8988T (cell line): ENCODE measurements at regions not wholly inside any gene's neighbourhood (a gene's known extent, or its start where the extent isn't known, plus 50 kb on each side); places are given as distances from the start of the nearest gene placed in this dataset.

ENCODE experiments used
- DNase-seq: peaks from one replicate; pipeline ENCODE4 v3.0.0; 2011

DNA sequence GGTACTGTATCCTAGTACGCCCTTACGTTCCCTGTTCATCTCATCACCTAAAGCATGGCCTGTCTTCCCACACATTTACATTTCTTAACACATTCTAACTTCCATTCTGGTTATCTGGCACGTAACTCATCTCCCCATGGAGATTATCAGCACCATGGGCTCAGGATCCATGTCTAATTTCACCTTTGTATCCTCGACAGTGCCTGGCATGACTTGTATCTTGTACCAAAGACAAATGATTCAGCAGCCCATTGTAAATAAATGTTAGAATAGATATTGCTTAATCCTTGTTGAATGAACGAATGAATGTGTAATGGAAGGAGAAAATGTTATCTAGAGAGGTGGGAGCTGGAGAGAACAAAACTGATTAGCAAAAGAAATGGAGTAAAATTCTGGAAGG is 69.7 kb upstream of the TPM1 start:
- DNase-seq: no peak

DNA sequence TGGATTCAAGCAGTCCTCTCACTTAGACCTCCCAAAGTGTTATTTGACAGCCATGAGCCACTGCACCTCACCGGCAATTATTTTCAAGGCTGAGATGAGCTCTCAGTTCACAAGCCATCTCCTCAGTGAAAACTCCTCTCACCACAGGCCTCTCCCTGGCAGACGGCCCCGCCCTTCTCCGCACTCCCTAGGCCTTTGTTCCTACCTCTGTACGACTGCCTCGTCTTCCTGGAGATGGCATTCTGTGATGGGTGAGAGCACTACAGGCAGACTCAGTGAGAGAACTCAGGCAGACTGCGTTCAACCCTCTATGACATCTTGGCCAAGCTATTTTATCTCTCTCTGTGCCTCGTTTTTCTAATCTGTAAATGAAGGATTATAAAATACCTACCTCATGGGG is 67.0 kb upstream of the TPM1 start:
- DNase-seq: no peak

DNA sequence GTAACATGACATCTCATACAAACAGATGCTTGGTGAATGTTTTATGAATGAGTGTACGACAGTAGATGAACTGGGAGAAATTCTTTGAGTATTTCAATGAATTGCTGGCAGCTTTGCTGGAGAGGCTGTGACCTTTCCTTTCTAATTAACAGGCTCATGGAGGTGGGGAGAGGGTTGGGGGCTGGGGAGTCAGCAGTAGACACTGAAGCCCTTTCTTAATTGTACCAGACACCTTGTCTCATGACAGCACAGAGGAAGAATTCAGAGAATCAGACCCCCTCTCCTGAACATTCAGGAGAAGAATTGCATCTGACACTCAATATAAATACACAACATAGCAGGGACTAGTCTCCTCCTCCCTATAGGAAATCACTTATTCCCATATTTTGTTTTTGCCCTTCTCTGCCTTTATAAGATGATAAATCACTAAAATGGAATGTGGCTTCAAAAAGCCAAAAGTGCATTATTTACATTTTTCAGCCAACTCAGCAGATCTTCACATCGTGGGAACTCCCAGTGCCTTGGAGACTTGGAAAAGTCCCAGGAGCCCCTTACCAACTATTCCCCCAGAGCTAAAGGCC is 66.2 kb upstream of the TPM1 start:
- peak; percentile 28 for DNase-seq

DNA sequence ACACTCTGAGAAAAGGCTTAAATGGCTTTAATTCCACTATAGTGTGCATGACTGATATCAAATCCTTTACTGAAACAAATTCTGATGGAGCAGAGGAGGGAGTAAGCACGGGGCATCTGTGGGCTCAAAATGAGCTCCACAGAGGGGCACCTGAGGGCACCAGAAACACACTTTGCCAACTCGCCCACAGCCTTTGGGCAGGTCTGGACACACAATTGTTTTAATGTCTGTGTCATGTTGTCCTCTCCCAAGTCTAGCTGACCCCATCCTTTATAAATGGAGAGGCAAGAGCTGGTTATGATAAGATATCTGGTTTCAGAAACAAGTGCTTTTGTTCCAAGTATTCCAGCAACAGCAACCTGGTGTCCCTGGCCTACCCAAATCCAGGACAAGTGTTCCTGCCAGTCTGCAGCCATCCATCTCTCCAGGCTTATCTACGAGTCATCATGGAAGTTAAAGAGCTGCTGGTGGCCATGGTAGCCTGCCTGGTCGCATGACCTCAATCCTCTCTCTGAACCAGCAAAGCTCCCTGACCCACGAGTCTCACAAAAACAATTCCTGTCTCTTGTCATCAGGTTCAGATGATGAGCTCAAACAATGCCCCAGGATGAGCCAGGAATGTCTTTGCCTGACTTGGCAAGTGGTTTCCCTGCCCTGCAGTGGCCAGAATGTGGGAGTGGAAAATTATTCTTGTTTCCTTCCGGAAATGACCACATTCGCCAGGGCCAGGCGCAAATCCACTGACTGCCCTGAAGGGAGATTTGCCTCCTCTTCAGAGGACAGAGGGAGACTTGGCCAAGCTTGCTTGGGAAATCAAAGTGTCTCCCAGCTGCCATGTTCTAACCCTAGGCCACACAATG is 64.4 kb upstream of the TPM1 start:
- DNase-seq: no peak

- no peak for DNase-seq
Observed at GRCh38 chr15:62979252-62979651, 63.3 kb upstream of the TPM1 start.

DNA sequence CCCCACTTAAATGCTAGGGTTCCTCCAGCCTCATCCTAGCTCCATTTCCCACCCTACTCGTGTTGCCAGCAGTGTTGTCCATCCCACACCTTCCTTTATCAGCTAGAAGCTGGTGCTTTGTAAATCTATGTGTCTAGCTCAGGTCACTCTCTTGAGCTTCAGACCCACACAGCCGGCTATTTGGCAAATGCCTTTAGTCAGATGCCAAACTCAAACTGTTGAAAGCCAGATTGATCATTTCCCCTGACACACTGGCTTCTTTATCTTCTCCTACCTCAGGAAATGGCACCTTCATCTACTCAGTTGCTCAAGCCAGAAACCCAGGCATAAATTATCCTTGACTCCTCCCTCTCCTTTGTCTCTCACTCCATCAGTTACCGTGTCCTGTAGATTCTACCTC is 61.5 kb upstream of the TPM1 start:
- DNase-seq: no peak

GRCh38 chr15:62983956-62984355 is 58.6 kb upstream of the TPM1 start:
- no peak for DNase-seq

- DNase-seq: no peak
Observed at GRCh38 chr15:62985768-62986167, 56.8 kb upstream of the TPM1 start.

GRCh38 chr15:62986948-62987347 is 55.6 kb upstream of the TPM1 start:
- DNase-seq: no peak

- DNase-seq: no peak
Observed at GRCh38 chr15:62988701-62989100, 53.8 kb upstream of the TPM1 start.

GRCh38 chr15:62989366-62990055 is 53.0 kb upstream of the TPM1 start:
- DNase-seq: no peak

DNA sequence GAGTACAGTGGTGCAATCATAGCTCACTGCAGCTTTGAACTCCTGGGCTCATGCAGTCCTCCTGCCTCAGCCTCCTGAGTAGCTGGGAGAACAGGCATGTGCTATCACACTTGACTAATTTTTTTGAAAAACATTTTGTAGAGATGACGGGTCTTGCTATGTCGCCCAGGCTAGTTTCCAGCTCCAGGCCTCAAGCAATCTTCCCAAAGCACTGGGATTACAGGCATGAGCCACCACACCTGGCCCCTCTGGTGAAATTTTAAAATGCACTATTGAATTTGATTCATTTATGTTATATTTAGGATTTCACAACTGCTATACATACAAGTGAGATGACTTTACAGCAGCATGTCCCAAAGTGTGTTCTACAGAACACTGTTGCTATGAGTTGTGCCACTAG is 50.8 kb upstream of the TPM1 start:
- no peak for DNase-seq

DNA sequence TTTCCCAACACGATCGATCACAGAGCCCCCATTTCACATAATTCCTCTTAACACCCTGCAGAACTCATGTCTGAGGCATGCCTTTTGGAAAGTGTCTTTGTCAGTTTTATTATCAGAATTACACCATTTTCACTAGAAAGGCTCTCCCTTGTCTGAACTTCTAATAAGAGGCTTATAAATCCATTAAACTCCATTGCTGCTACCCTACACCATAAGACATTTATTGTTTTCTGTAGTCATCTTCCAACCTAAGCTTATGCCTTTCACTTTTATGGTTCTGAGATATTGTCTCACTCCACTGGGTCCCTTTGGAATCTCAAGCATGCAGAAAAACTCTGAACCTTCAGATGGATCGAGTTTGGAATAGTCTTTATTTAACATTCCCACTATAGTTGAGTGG is 50.2 kb upstream of the TPM1 start:
- no peak for DNase-seq
